Colonic mucosa (tissue), 4 donors: ENCODE measurements at regions not wholly inside any gene's neighbourhood (a gene's known extent, or its start where the extent isn't known, plus 50 kb on each side); places are given as distances from the start of the nearest gene placed in this dataset.
"Not testable (repeated sequence)": the region's sequence is repeated elsewhere in the genome, so short reads cannot be mapped to it uniquely, and the experiment has no call there.

Experiments used
- DNase-seq: peaks from one replicate; pipeline ENCODE4 v3.0.0-alpha.2; 2020
- H3K27ac ChIP-seq: fragments of 200-600 bp; one replicate; pipeline ENCODE4 v1.8.0; 2021
- H3K27me3 ChIP-seq: fragments of 200-600 bp; one replicate; pipeline ENCODE4 v1.8.0; 2021
- H3K36me3 ChIP-seq: fragments of 200-600 bp; one replicate; pipeline ENCODE4 v1.8.0; 2021
- H3K4me1 ChIP-seq: fragments of 200-600 bp; one replicate; pipeline ENCODE4 v1.8.0; 2021; ENCODE audit warnings: mild to moderate bottlenecking
- H3K4me3 ChIP-seq: fragments of 200-600 bp; one replicate; pipeline ENCODE4 v1.8.0; 2021
- H3K9ac ChIP-seq, 2 donors: one replicate each; pipeline ENCODE4 v1.7.0; 2013; ENCODE audit warnings: control low read depth in 2 of 2, low read depth in 2 of 2, low read length in 2 of 2
- H3K9me3 ChIP-seq: fragments of 200-600 bp; one replicate; pipeline ENCODE4 v1.8.0; 2021
- intact Hi-C: fragments of 100-400 bp; cut with DNase I; formaldehyde crosslinking; loops from one replicate; pipeline ENCODE4 v1.14.1; 2022
- TF ChIP-seq, protein P1 (sequence below): fragments of 200-600 bp; IDR thresholded peaks from one replicate; pipeline ENCODE4 v1.8.0; 2022; ENCODE audit warnings: antibody characterized with exemption, mild to moderate bottlenecking
- donor health status: healthy.
- donor health status: DM: no; HTN: no; CAD: no.
- donor health status: DM: no; HTN: no; CAD: no.

- H3K27ac ChIP-seq: peak overlapping the region; percentile 92
- peak overlapping the region in 1 of 2 donors; percentile 65 for H3K9ac ChIP-seq
- H3K9me3 ChIP-seq: no peaks in the 10 kb centered on the region
- H3K36me3 ChIP-seq: no peaks in the 10 kb centered on the region
- TF ChIP-seq, protein P1, sequence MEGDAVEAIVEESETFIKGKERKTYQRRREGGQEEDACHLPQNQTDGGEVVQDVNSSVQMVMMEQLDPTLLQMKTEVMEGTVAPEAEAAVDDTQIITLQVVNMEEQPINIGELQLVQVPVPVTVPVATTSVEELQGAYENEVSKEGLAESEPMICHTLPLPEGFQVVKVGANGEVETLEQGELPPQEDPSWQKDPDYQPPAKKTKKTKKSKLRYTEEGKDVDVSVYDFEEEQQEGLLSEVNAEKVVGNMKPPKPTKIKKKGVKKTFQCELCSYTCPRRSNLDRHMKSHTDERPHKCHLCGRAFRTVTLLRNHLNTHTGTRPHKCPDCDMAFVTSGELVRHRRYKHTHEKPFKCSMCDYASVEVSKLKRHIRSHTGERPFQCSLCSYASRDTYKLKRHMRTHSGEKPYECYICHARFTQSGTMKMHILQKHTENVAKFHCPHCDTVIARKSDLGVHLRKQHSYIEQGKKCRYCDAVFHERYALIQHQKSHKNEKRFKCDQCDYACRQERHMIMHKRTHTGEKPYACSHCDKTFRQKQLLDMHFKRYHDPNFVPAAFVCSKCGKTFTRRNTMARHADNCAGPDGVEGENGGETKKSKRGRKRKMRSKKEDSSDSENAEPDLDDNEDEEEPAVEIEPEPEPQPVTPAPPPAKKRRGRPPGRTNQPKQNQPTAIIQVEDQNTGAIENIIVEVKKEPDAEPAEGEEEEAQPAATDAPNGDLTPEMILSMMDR: no peak
- no peaks in the 10 kb centered on the region for H3K27me3 ChIP-seq
- peak; percentile 89 for DNase-seq
- intact Hi-C loops: no loop called here
- peaks cover 16% of the 10 kb centered on the region for H3K4me1 ChIP-seq
- H3K4me3 ChIP-seq: no peak overlapping the region
Observed at GRCh38 chr3:194034346-194035336, 101.3 kb upstream of the HES1 start.

GRCh38 chr3:194035406-194036138, 100.4 kb upstream of the HES1 start:
- no peaks in the 10 kb centered on the region for H3K36me3 ChIP-seq
- H3K4me3 ChIP-seq: no peak overlapping the region
- H3K9ac ChIP-seq: peak overlapping the region in 1 of 2 donors; percentile 65
- TF ChIP-seq, protein P1: no peak
- intact Hi-C loops: no loop called here
- H3K9me3 ChIP-seq: no peaks in the 10 kb centered on the region
- peaks cover 16% of the 10 kb centered on the region for H3K4me1 ChIP-seq
- no peaks in the 10 kb centered on the region for H3K27me3 ChIP-seq
- DNase-seq: peak; percentile 90
- peak overlapping the region; percentile 92 for H3K27ac ChIP-seq

DNA sequence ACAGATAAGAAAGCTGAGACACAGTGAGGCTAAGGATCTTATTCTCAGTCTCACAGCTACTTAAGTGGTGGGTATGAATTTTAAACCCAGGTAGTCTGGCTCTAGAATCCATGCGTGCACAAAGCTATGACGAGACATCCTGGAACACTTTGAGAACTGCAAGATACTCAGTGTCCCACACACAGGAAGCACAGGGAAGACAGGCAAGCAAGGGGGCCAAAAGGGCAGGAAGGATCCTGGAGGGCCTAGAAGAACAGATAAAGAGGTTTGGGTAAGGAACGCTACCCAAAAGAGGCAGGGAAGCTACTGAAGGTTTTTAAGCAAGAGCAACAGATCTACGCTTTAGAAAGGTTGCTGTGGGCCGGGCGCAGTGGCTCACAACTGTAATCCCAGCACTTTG, 99.1 kb upstream of the HES1 start:
- intact Hi-C loops: no loop called here
- H3K27ac ChIP-seq: no peak overlapping the region
- no peaks in the 10 kb centered on the region for H3K36me3 ChIP-seq
- no peak overlapping the region for H3K9ac ChIP-seq
- no peaks in the 10 kb centered on the region for H3K27me3 ChIP-seq
- no peak for DNase-seq
- no peak overlapping the region for H3K4me3 ChIP-seq
- TF ChIP-seq, protein P1: no peak
- no peaks in the 10 kb centered on the region for H3K9me3 ChIP-seq
- H3K4me1 ChIP-seq: peaks cover 16% of the 10 kb centered on the region

- H3K36me3 ChIP-seq, H3K9me3 ChIP-seq, H3K27me3 ChIP-seq, H3K4me3 ChIP-seq, intact Hi-C loops, H3K9ac ChIP-seq, DNase-seq, H3K27ac ChIP-seq: not testable (repeated sequence)
- H3K4me1 ChIP-seq: peaks cover 16% of the 10 kb centered on the region
Observed at GRCh38 chr3:194038346-194038745, 97.6 kb upstream of the HES1 start.

- intact Hi-C loops: no loop called here
- Histone ChIP-seq H3K36me3 (no peaks in the 10 kb centered on the region), H3K27me3 (no peaks in the 10 kb centered on the region), H3K9ac (peak overlapping the region in 1 of 2 donors; percentile 38), H3K27ac (peak overlapping the region; percentile 35), H3K4me1 (peaks cover 16% of the 10 kb centered on the region), H3K9me3 (no peaks in the 10 kb centered on the region), H3K4me3 (no peak overlapping the region)
- peak; percentile 31 for DNase-seq
- TF ChIP-seq, protein P1: no peak
Observed at GRCh38 chr3:194038960-194039359, 97.0 kb upstream of the HES1 start.
